ENCODE measurements at regions not wholly inside any gene's neighbourhood (a gene's known extent, or its start where the extent isn't known, plus 50 kb on each side); places are given as distances from the start of the nearest gene placed in this dataset.

GRCh38 chr2:19041434-19042041, 316.9 kb downstream of the OSR1 start:
- ChIA-PET POLR2A (no interaction called here), CTCF (interaction anchor here (0.5 kb wide), 1 partner anchor 17 kb away, joined by 3 read pairs; no protein-coding TSS in a partner anchor)
- H3K4me1 ChIP-seq (ENCODE audit: control insufficient read depth, insufficient read depth, low read length): no peaks in the 10 kb centered on the region; the same call in 1 of the 2 replicates
- no peaks in the 10 kb centered on the region for H3K36me3 ChIP-seq (ENCODE audit: control insufficient read depth in 2 of 2, insufficient read depth in 1 of 2, low read length in 2 of 2)
- no peaks in the 10 kb centered on the region for H3K9me3 ChIP-seq (ENCODE audit: control insufficient read depth, insufficient read depth, low read depth, low read length)
- TF ChIP-seq ZBTB48 (tag by site-specific recombination; IDR thresholded peaks at IDR 0.05) (no peak), EGR2 (tag by site-specific recombination; IDR thresholded peaks at IDR 0.05; ENCODE audit: low read depth) (peak; percentile 81), ZFHX2 (tag by site-specific recombination; conservative IDR thresholded peaks at IDR 0.05) (peak; percentile 83)
- H3K4me3 ChIP-seq (ENCODE audit: low read depth, low read length): no peak overlapping the region
- no peak overlapping the region for H3K27ac ChIP-seq (ENCODE audit: extremely low read depth, low read depth, low read length)

GRCh38 chr2:19038071-19039015, 320.1 kb downstream of the OSR1 start:
- Histone ChIP-seq H3K4me3 (ENCODE audit: low read depth, low read length) (no peak overlapping the region), H3K9me3 (ENCODE audit: control insufficient read depth, insufficient read depth, low read depth, low read length) (no peaks in the 10 kb centered on the region), H3K4me1 (ENCODE audit: control insufficient read depth, insufficient read depth, low read length) (no peaks in the 10 kb centered on the region; the same call in 1 of the 2 replicates), H3K27ac (ENCODE audit: extremely low read depth, low read depth, low read length) (no peak overlapping the region), H3K36me3 (ENCODE audit: control insufficient read depth in 2 of 2, insufficient read depth in 1 of 2, low read length in 2 of 2) (no peaks in the 10 kb centered on the region)
- POLR2A ChIA-PET: no interaction called here
- TF ChIP-seq ZNF792 (tag by site-specific recombination; IDR thresholded peaks at IDR 0.05) (no peak), ZNF843 (tag by site-specific recombination; IDR thresholded peaks at IDR 0.05) (no peak), ZNF707 (tag by site-specific recombination; IDR thresholded peaks at IDR 0.05) (no peak), SCRT2 (tag by site-specific recombination; IDR thresholded peaks at IDR 0.05) (no peak), ELK4 (IDR thresholded peaks at IDR 0.05; ENCODE audit: borderline replicate concordance, low read depth, low read length) (no peak), ZNF280C (tag by site-specific recombination; IDR thresholded peaks at IDR 0.05) (no peak), ZNF623 (tag by site-specific recombination; IDR thresholded peaks at IDR 0.05) (no peak), KLF16 (tag by site-specific recombination; IDR thresholded peaks at IDR 0.05) (no peak), ZNF677 (tag by site-specific recombination; IDR thresholded peaks at IDR 0.05) (no peak), ZBTB8A (tag by site-specific recombination; IDR thresholded peaks at IDR 0.05) (no peak), ZNF16 (tag by site-specific recombination; IDR thresholded peaks at IDR 0.05; ENCODE audit: low read depth) (no peak), ZNF660 (tag by site-specific recombination; IDR thresholded peaks at IDR 0.05) (no peak), ZNF366 (tag by site-specific recombination; conservative IDR thresholded peaks at IDR 0.05) (no peak), ZNF223 (tag by site-specific recombination; IDR thresholded peaks at IDR 0.05) (no peak)
- CTCF ChIA-PET: no interaction called here

GRCh38 chr2:19036091-19036490, 322.3 kb downstream of the OSR1 start:
- POLR2A ChIA-PET: no interaction called here
- no peaks in the 10 kb centered on the region for H3K9me3 ChIP-seq (ENCODE audit: control insufficient read depth, insufficient read depth, low read depth, low read length)
- no peak for TF ChIP-seq ZSCAN16 (tag by site-specific recombination; IDR thresholded peaks at IDR 0.05)
- TF ChIP-seq ZNF560 (tag by site-specific recombination; IDR thresholded peaks at IDR 0.05; ENCODE audit: borderline replicate concordance): no peak
- TF ChIP-seq ZNF549 (tag by site-specific recombination; IDR thresholded peaks at IDR 0.05): no peak
- TF ChIP-seq ZNF112 (tag by site-specific recombination; IDR thresholded peaks at IDR 0.05): no peak
- TF ChIP-seq ZBTB7A (tag by site-specific recombination; IDR thresholded peaks at IDR 0.05; ENCODE audit: low read depth): no peak
- TF ChIP-seq ZNF248 (tag by site-specific recombination; IDR thresholded peaks at IDR 0.05): no peak
- TF ChIP-seq GLIS1 (tag by site-specific recombination; IDR thresholded peaks at IDR 0.05): no peak
- H3K4me3 ChIP-seq (ENCODE audit: low read depth, low read length): no peak overlapping the region
- H3K36me3 ChIP-seq (ENCODE audit: control insufficient read depth in 2 of 2, insufficient read depth in 1 of 2, low read length in 2 of 2): no peaks in the 10 kb centered on the region
- CTCF ChIA-PET: interaction anchor here (1.5 kb wide), 1 partner anchor 286 kb away, joined by 3 read pairs; no protein-coding TSS in a partner anchor
- H3K4me1 ChIP-seq (ENCODE audit: control insufficient read depth, insufficient read depth, low read length): no peaks in the 10 kb centered on the region; the same call in 1 of the 2 replicates
- no peak overlapping the region for H3K27ac ChIP-seq (ENCODE audit: extremely low read depth, low read depth, low read length)

Measured in HEK293 (cell line).